ENCODE measurements at regions not wholly inside any gene's neighbourhood (a gene's known extent, or its start where the extent isn't known, plus 50 kb on each side); places are given as distances from the start of the nearest gene placed in this dataset.
A peak's percentile ranks its signal among the peaks of the same experiment; 100 is the strongest.

GRCh38 chr5:168156170-168156569, 135.3 kb upstream of the WWC1 start:
- Mint-ChIP-seq H3K9me3 (no peaks in the 10 kb centered on the region), H3K27me3 (peaks cover 8% of the 10 kb centered on the region), H3K4me3 (no peak overlapping the region), H3K36me3 (no peaks in the 10 kb centered on the region), H3K4me1 (no peaks in the 10 kb centered on the region), H3K27ac (no peak overlapping the region)
- no peak for DNase-seq

DNA sequence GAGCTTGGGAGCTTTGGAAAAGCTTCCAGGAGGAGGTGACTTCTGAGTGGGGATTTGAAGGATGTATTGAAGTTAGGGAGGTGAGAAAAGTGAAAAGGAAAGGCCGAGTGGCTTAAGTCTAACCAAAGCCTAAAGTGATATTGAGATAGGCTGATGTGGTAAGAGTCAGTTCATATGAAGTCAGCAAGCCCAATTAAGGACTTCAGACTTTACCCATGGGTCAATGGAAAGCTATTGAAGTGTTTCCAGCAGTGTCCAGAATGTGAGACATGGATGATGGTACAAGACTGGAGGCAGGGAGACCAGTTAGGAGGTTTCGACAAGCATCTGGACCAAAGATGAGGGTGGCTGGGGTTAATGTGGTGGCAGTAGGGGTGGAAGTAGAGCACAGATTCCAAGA, 134.3 kb upstream of the WWC1 start:
- no peak for DNase-seq
- Mint-ChIP-seq H3K27ac (no peak overlapping the region), H3K27me3 (peaks cover 8% of the 10 kb centered on the region), H3K4me3 (no peak overlapping the region), H3K36me3 (no peaks in the 10 kb centered on the region), H3K9me3 (no peaks in the 10 kb centered on the region), H3K4me1 (no peaks in the 10 kb centered on the region)

DNA sequence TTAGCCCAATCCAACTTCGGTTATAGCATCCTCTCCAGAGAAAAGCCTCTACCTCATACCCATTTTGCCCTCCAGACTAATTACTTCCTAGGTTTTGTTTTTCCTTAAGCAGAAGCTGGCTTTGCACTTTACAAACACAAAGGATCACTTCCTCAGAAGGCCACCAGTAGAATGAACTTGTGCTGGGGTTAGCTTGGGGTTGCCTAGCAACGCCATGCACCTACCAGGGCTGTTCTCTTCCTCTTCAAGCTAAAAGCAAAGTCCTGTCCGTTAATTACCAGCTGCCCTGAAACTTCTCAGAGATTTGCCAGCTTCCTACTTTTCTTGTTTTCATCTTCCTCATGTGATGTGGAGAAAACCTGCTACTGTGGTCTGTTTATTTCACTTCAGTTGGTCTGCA, 132.0 kb upstream of the WWC1 start:
- DNase-seq: no peak
- H3K4me3 Mint-ChIP-seq: no peak overlapping the region
- no peaks in the 10 kb centered on the region for H3K36me3 Mint-ChIP-seq
- peaks cover 8% of the 10 kb centered on the region for H3K27me3 Mint-ChIP-seq
- H3K4me1 Mint-ChIP-seq: no peaks in the 10 kb centered on the region
- H3K9me3 Mint-ChIP-seq: no peaks in the 10 kb centered on the region
- H3K27ac Mint-ChIP-seq: no peak overlapping the region

DNA sequence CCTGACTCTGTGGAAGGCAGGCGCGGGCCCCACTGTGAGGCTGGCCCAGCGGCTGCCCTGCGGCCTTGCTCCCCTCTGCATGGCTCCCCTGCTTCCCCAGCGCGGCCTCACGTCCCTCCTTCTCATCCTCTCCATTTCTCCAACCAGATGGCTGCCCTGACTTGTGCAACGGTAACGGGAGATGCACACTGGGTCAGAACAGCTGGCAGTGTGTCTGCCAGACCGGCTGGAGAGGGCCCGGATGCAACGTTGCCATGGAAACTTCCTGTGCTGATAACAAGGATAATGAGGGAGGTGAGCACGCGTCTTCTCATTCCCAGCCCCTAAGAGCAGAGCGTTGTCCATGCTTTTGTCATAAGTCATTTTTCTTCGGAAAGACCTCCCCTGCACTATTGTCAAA, 129.0 kb upstream of the WWC1 start:
- Mint-ChIP-seq H3K27ac (no peak overlapping the region), H3K9me3 (no peaks in the 10 kb centered on the region), H3K4me3 (no peak overlapping the region), H3K36me3 (no peaks in the 10 kb centered on the region), H3K4me1 (peaks cover 11% of the 10 kb centered on the region), H3K27me3 (peaks cover 6% of the 10 kb centered on the region)
- DNase-seq: no peak

DNA sequence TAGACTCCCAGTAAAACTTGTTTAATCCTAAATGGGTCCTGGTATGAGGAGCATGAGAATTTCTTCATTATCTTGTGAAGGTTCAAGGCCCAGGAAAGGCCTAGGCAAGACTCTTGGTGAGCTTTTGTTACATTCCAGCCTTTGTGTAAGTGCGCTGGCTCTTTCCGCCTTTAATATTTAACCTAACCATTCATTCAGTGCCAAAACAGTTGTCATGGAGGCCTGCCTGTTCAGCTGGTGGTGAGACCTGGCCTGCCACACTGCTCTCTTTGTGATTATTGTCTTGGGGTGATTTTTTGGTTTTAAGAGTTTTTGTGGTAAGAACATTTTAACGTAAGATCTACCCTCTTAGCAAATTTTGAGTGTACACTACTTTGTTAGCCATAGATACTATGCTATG, 127.5 kb upstream of the WWC1 start:
- no peak for DNase-seq
- Mint-ChIP-seq H3K27ac (no peak overlapping the region), H3K27me3 (peaks cover 4% of the 10 kb centered on the region), H3K9me3 (no peaks in the 10 kb centered on the region), H3K4me1 (peaks cover 11% of the 10 kb centered on the region), H3K4me3 (no peak overlapping the region), H3K36me3 (no peaks in the 10 kb centered on the region)

- no peak for DNase-seq
- Mint-ChIP-seq H3K9me3 (no peaks in the 10 kb centered on the region), H3K27ac (no peak overlapping the region), H3K4me3 (no peak overlapping the region), H3K4me1 (peaks cover 11% of the 10 kb centered on the region), H3K27me3 (peaks cover 3% of the 10 kb centered on the region), H3K36me3 (no peaks in the 10 kb centered on the region)
These were observed 126.1 kb upstream of the WWC1 start for GRCh38 chr5:168165221-168165914.

DNA sequence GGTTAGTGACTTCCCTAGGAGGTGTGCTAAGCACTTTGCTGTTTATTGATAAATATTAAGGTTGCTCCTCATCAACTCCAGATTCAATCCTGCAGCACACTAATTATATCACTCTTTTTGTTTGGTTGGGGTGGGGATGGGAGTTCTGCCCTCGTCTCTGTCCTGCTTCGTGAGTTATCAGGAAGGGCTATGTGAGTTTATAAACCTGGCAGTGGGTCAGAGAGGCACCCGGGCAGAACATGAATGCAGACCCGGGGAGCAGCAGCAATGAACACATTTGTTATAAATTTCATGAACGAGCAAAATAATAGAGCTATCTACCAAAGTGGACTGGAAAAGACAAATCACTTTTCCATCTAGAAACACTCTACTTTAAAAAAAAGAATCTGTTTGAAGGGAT, 125.5 kb upstream of the WWC1 start:
- H3K36me3 Mint-ChIP-seq: no peaks in the 10 kb centered on the region
- no peak for DNase-seq
- H3K27ac Mint-ChIP-seq: no peak overlapping the region
- no peaks in the 10 kb centered on the region for H3K9me3 Mint-ChIP-seq
- H3K27me3 Mint-ChIP-seq: peaks cover 4% of the 10 kb centered on the region
- peaks cover 11% of the 10 kb centered on the region for H3K4me1 Mint-ChIP-seq
- H3K4me3 Mint-ChIP-seq: no peak overlapping the region

DNA sequence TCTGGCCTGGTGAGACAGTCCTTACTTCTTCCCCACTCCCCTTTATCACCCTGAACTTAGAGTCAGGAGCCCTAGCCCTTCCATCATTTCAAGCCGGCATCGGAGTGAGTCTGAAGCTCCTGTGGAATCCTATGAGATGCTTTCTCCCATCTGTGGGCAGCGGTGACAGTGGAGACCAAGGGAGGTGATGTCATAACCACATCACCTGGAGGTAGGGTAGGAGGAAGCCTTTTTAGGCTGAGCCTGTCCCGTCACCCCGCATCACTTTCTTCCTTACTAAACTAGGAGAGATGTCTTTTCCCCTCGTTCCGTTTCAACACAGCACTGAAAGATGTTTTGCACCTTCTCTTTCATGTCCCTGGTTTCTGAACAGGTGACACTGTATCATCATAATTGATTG, 124.1 kb upstream of the WWC1 start:
- no peaks in the 10 kb centered on the region for H3K36me3 Mint-ChIP-seq

GRCh38 chr5:168168978-168169698, 122.3 kb upstream of the WWC1 start:
- Mint-ChIP-seq H3K4me1 (peaks cover 11% of the 10 kb centered on the region), H3K4me3 (no peak overlapping the region), H3K36me3 (no peaks in the 10 kb centered on the region), H3K9me3 (no peaks in the 10 kb centered on the region), H3K27ac (no peak overlapping the region), H3K27me3 (peaks cover 4% of the 10 kb centered on the region)
- DNase-seq: no peak

More for the DNA sequence above, 124.1 kb upstream of the WWC1 start:
- H3K4me3 Mint-ChIP-seq: no peak overlapping the region
- DNase-seq: no peak
- no peaks in the 10 kb centered on the region for H3K9me3 Mint-ChIP-seq
- H3K27ac Mint-ChIP-seq: no peak overlapping the region
- peaks cover 4% of the 10 kb centered on the region for H3K27me3 Mint-ChIP-seq
- H3K4me1 Mint-ChIP-seq: peaks cover 11% of the 10 kb centered on the region

DNA sequence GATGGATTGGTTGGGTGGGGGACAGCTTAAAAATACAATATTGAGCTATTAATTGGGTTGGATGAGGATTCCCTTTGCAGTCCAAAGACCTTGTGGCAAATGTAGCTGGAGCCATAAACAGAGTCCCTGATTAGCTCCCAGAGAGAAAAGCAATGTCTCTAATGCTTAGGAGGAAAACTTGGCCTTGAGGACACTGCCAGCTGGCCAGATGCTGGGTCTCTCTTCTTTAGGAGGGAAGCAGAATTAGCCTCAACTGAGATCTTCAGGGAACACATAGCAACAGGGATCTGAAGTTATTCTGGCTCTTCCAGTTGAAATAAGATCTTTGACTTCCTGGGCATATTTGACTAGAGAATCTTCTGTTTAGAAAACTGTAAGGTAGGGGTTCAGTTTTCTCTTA, 121.7 kb upstream of the WWC1 start:
- Mint-ChIP-seq H3K9me3 (no peaks in the 10 kb centered on the region), H3K36me3 (no peaks in the 10 kb centered on the region), H3K27ac (no peak overlapping the region), H3K4me1 (peaks cover 11% of the 10 kb centered on the region), H3K4me3 (no peak overlapping the region), H3K27me3 (peaks cover 4% of the 10 kb centered on the region)
- no peak for DNase-seq

GRCh38 chr5:168171901-168172759, 119.3 kb upstream of the WWC1 start:
- Mint-ChIP-seq H3K27ac (no peak overlapping the region), H3K36me3 (no peaks in the 10 kb centered on the region), H3K27me3 (peaks cover 4% of the 10 kb centered on the region), H3K4me1 (peaks cover 3% of the 10 kb centered on the region), H3K4me3 (no peak overlapping the region), H3K9me3 (no peaks in the 10 kb centered on the region)
- no peak for DNase-seq

DNA sequence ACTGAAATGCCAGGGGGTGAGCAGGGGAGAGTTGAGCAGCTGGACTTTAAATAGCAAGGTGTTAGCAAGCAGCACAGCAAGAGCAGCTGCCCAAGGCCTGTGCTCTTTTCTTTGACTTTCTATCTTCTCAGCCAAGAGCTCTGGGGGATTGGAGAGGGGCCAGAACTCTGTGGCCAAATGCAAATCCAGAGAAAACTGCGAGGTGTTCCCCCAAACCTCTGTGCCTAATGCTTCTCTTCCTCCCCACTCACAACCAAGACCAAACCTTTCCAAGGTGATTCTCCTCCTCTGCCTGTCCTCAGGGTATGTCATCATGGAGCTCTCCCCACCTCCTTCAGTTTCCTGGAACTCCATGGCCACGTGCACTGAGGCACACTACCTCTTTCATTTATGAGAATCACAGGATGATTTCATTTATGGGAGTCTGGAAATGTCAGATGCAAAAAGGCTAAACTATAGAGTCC, 118.7 kb upstream of the WWC1 start:
- Mint-ChIP-seq H3K27ac (no peak overlapping the region), H3K27me3 (peaks cover 4% of the 10 kb centered on the region), H3K4me3 (no peak overlapping the region), H3K9me3 (no peaks in the 10 kb centered on the region), H3K36me3 (no peaks in the 10 kb centered on the region), H3K4me1 (no peaks in the 10 kb centered on the region)
- DNase-seq: no peak

DNA sequence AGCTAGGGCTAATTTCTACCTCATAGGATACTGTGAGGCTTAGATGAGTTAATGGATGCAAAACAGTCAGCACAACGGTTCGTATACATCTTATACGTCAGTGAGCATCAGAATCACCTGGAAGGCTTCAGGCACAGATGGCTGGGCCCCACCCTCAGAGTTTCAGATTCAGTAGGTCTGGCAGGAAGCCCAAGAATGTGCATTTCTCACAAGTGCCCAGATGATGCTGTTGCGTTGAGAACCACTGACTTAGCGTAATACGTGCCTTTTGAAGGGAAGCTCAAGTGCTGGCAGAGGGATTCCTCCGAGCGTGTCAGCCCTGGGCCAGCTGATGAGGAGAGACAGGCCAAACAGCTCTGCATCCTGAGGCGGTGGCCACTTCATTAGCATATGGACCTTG, 117.1 kb upstream of the WWC1 start:
- Mint-ChIP-seq H3K4me3 (no peak overlapping the region), H3K9me3 (no peaks in the 10 kb centered on the region), H3K27ac (no peak overlapping the region), H3K36me3 (no peaks in the 10 kb centered on the region), H3K4me1 (no peaks in the 10 kb centered on the region), H3K27me3 (peaks cover 4% of the 10 kb centered on the region)
- peak; percentile 3 for DNase-seq

- Mint-ChIP-seq H3K4me3 (no peak overlapping the region), H3K27me3 (no peaks in the 10 kb centered on the region), H3K9me3 (no peaks in the 10 kb centered on the region), H3K4me1 (no peaks in the 10 kb centered on the region), H3K27ac (no peak overlapping the region), H3K36me3 (no peaks in the 10 kb centered on the region)
- DNase-seq: no peak
These were observed 115.2 kb upstream of the WWC1 start for GRCh38 chr5:168176251-168176650.

- no peaks in the 10 kb centered on the region for H3K4me1 Mint-ChIP-seq
- H3K27me3 Mint-ChIP-seq: no peaks in the 10 kb centered on the region
- H3K4me3 Mint-ChIP-seq: no peak overlapping the region
- no peak overlapping the region for H3K27ac Mint-ChIP-seq
- no peak for DNase-seq
- H3K9me3 Mint-ChIP-seq: no peaks in the 10 kb centered on the region
- no peaks in the 10 kb centered on the region for H3K36me3 Mint-ChIP-seq
These were observed 114.5 kb upstream of the WWC1 start for GRCh38 chr5:168176941-168177340.

All from activated naive CD8-positive, alpha-beta T cell treated with anti-CD3 and anti-CD28 coated beads for 36 hours (primary cell).